GM21786 (cell line): ENCODE measurements at regions not wholly inside any gene's neighbourhood (a gene's known extent, or its start where the extent isn't known, plus 50 kb on each side); places are given as distances from the start of the nearest gene placed in this dataset.

Experiments
- ATAC-seq: cut with Tn5 transposase; IDR thresholded peaks from one replicate; pipeline ENCODE4 v1.9.1; 2021; ENCODE audit not compliant: unreplicated experiment

GRCh38 chr5:112653638-112654205 is 84.0 kb upstream of the APC start:
- ATAC-seq, result no peak

DNA sequence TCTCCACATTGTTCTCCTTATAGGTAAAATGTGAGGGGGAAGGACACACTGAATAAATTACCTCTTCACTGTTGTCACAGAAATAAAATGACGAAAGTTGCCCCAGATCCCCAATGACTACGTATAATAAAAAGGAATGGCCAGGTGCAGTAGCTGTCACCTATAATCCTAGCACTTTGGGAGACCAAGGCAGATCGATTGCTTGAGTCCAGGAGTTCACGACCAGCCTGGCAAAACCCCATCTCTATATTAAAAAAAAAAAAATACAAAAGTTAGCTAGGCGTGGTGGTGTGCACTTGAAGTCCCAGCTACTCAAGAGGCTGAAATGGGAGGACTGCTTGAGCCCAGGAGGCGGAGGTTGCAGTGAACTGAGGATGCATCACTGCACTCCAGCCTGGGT is 82.2 kb upstream of the APC start:
- ATAC-seq, result no peak

DNA sequence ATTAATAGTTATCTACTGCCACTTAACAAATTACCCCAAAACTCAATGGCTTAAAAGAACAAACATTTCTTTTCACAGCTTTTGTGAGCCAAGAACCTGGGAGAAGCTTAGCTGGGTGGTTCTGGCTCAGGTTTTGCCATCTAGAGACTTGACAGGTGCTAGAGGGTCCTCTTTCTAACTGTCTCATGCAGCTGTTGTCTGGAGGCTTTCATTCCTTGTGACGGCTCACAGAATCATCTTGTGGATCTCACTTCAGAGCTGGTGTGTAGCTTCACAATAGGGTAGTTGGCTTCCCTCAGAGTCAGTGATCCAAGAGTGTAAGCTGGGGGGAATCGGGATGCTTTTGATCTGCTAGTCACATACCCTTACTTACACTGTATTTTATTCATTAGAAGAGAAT is 81.2 kb upstream of the APC start:
- no peak for ATAC-seq

DNA sequence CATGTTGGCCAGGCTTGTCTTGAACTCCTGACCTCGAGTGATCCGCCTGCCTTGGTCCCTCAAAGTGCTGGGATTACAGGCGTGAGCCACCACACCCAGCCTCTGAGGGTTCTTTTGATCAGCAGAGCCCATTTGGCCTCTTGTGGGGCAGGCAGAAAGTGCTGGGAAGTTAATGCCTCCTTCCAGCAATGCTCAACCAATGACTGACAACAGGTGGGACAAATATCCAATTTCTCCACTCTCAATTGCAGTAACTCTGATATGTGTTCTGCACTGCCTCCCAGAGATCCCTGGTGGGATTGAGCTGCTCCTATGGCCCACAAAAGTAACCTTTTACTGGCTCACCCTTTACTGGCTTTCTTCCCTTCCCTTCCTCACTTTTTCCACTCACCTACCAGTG is 79.9 kb upstream of the APC start:
- no peak for ATAC-seq

DNA sequence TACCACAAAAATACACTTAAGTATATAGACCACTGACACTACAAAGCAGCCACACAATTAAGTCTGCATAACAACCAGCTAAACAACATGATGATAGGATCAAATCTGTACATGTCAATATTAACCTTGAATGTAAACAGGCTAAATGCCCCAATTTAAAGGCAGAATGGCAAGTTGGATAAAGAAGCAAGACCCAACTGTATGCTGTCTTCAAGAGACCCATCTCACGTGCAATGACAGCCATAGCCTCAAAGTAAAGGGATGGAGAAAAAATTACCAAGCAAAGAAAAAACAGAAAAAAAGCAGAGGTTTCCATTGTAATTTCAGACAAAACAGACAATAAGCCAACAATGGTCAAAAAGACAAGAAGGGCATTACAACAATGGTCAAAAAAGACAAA is 77.3 kb upstream of the APC start:
- ATAC-seq, result no peak

DNA sequence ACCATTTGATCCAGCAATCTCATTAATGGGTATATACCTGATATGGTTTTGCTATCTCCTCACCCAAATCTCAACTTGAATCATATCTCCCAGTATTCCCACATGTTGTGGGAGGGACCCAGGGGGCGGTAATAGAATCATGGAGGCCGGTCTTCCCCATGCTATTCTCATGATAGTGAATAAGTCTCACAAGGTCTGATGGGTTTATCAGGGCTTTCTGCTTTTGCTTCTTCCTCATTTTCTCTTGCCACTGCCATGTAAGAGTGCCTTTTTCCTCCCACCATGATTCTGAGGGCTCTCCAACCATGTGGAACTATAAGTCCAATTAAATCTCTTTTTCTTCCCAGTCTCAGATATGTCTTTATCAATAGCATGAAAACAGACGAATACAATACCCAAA is 74.5 kb upstream of the APC start:
- no peak for ATAC-seq

GRCh38 chr5:112668016-112668415 is 69.7 kb upstream of the APC start:
- ATAC-seq, result no peak

DNA sequence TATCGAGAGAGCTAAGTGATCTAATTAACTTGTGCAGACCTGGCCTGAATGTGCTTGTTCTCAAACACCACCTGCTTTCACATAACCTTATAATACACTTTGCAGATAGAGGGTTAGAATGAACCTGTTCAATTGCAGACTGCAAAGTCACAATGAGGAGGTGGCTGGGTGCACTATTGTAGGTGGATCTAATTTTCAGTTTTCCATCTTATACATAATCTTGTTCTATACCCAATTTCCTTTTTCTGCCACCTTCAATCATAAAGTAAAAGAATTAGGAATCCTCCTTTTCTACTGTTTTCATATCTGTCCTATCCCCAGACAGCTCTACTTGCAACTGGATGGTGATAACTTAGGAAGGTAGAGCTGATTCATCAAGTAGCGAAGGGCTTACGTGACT is 68.8 kb upstream of the APC start:
- ATAC-seq, result no peak

DNA sequence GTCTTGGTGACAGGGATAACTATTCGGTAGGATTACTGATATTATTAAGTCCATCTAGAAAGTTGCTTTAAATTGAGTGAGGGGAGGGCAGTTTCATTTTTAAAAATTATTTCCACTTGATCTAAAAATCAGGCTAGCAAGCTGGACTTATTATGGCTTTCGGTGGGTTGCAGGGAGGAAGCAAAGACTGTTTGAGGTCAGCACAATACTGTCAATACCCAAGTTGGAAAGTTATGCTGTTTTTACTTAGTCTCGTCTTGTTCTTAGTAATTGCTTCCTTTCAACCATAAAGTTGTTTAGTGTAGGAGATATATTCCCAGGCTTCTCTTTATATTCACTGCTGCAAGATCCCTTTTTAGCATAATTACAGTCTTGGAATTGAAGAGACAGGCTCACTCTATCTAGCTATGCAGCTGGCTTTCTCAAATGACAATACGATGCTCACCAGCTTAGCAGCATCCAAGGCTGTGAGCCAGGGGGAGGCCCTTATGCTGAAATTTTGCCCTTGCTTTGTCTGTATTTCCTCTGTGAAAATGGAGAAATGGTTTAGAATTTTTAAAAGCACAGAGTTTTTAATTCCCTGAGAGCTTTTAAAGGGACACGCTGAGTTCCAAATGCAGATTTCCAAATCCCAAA is 68.2 kb upstream of the APC start:
- no peak for ATAC-seq

GRCh38 chr5:112671687-112672086 is 66.0 kb upstream of the APC start:
- ATAC-seq, result no peak

DNA sequence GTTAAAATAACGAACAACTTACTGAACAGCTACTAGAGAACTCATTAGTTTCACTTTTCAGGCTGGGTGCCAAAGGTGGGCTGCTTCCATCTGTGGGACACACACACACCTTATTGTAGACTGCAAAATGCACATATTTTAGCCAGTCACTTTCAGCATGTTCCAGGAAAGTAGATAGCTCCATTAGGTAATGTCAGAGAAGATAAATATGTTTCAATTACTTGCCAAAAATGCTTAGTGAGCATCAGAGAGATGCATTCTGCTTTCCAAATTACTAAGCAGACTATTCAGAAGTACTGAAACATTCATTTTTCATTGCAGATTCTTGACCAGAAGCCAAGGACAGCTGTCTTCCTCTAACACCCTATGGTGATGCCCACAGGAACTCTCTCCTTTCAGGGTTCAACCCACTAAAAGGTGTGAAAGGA is 56.2 kb upstream of the APC start:
- peak; percentile 78 for ATAC-seq

DNA sequence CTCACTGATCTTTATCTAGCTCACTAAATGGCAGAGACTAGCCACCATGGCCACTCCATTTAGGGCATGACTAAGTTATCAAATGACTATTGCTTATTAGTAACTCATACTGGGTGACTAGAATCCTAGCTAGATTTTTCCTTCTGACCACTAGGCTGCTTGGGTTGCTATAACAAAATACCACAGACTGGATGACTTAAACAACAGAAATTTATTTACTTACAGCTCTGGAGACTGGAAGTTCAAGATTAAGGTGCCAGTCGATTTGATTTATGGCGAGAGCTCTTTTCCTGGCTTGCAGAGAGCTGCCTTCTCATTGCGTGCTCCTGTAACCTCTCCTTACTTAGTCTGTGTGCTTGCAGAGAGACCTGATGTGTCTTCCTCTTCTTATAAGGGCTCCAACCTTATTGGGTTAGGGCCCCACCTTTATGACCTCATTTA is 55.0 kb upstream of the APC start:
- ATAC-seq, result no peak

DNA sequence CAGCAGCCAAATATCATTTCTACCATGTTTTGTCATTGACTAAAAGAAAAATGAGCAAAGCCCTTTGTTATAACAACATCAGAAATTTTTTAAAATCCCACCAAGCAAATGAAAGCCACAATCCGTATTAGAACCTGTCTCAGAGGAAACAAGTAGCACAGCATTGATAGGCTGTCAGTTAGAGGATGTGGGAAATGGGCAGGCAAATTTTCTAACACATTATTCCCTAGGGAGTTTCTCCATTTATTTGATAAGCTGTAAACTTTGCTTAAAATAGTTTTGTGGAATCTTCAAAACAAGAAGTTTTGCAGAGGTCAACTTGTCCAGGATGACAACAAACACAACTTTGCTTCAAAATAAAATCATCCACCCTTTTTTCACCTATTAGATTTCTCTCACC is 53.6 kb upstream of the APC start:
- ATAC-seq, result no peak

DNA sequence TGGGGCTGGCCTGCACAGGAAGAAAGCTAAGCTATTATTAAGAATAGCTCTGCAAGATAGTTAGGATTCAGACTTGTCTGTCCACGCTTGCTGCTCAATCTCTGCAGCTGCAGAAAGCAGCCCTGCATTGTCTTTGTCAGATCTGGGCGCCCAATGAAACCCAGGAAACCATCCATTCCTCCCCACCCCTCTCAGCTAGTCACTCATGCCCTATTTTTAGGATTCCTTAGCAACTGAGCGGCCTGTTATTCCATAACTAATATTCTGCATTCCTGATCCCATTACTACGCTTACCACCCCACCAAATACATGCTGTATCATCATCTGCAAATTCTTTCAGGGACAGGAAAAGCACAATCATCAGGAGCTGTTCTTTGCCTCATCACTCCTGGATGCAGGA is 52.9 kb upstream of the APC start:
- ATAC-seq, result no peak

- no peak for ATAC-seq
These were observed 52.3 kb upstream of the APC start for GRCh38 chr5:112685386-112685785.

GRCh38 chr5:112685931-112686330 is 51.8 kb upstream of the APC start:
- no peak for ATAC-seq

DNA sequence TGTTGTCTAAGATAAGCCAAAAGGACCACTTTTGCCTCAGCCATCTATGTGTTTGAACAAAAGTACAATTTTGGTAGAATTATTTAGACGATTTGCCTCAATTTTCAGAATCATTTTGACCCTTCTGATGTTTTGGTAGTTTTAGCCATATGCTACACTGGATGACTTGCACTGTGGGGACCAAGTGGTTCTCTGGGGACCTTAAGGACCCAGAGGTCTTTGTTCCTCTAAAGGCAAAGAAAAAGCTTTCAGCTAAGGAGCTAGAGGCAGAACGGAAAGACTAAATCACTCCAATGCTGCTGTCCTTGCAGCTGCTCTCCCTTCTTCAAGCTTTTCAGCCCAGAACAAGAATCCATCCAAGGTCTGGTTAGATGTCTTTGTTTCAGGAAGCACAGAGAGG is 51.0 kb upstream of the APC start:
- no peak for ATAC-seq

- ATAC-seq, result no peak
These were observed 50.4 kb upstream of the APC start for GRCh38 chr5:112687306-112687705.
